ENCODE measurements at regions not wholly inside any gene's neighbourhood (a gene's known extent, or its start where the extent isn't known, plus 50 kb on each side); places are given as distances from the start of the nearest gene placed in this dataset.

DNA sequence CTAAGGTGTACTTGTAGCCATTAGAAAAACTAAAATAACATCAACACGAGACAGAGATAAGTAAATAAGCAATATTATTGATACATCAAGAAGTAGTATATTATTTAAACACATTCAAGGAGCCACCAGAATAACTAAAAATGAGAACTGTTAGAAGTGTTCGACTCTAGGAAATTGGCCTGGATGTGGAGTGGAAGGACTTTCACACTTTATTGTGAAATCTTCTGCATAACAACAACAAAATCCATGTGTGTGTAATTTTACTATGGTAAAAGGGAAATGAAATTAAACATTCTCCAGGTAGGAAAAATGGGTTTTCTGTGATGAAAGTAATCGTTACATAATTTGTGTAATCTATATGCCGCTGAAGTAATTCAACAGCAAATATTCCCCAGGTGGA lies 96.3 kb upstream of the RNF152 start:
- Histone ChIP-seq H3K4me3 (no peak overlapping the region), H3K36me3 (ENCODE audit: insufficient read depth, low read length) (no peaks in the 10 kb centered on the region), H3K27ac (no peak overlapping the region), H3K9me3 (ENCODE audit: low read depth, low read length) (no peaks in the 10 kb centered on the region), H3K9ac (ENCODE audit: insufficient read length) (no peak overlapping the region)
- DNase-seq (ENCODE audit: low read depth, low spot score), result no peak
- no peak for TF ChIP-seq EZH2 (IDR thresholded peaks at IDR 0.05)
- no peak for TF ChIP-seq POLR2AphosphoS5 (IDR thresholded peaks at IDR 0.05; ENCODE audit: borderline replicate concordance, low read depth, low read length)
- no peak for TF ChIP-seq FOXP2 (optimal IDR thresholded peaks at IDR 0.05; ENCODE audit: control extremely low read depth, extremely low read length, insufficient read depth)

GRCh38 chr18:61988100-61988499 lies 95.3 kb upstream of the RNF152 start:
- Histone ChIP-seq H3K36me3 (ENCODE audit: insufficient read depth, low read length) (no peaks in the 10 kb centered on the region), H3K27ac (no peak overlapping the region), H3K4me3 (no peak overlapping the region), H3K9me3 (ENCODE audit: low read depth, low read length) (no peaks in the 10 kb centered on the region), H3K9ac (ENCODE audit: insufficient read length) (no peak overlapping the region)
- TF ChIP-seq EZH2 (IDR thresholded peaks at IDR 0.05), result no peak
- no peak for TF ChIP-seq POLR2AphosphoS5 (IDR thresholded peaks at IDR 0.05; ENCODE audit: borderline replicate concordance, low read depth, low read length)
- TF ChIP-seq FOXP2 (optimal IDR thresholded peaks at IDR 0.05; ENCODE audit: control extremely low read depth, extremely low read length, insufficient read depth), result no peak
- DNase-seq (ENCODE audit: low read depth, low spot score), result no peak

- DNase-seq (ENCODE audit: low read depth, low spot score), result no peak
- TF ChIP-seq FOXP2 (optimal IDR thresholded peaks at IDR 0.05; ENCODE audit: control extremely low read depth, extremely low read length, insufficient read depth) (no peak), POLR2AphosphoS5 (IDR thresholded peaks at IDR 0.05; ENCODE audit: borderline replicate concordance, low read depth, low read length) (no peak), EZH2 (IDR thresholded peaks at IDR 0.05) (no peak)
- H3K36me3 ChIP-seq (ENCODE audit: insufficient read depth, low read length), result no peaks in the 10 kb centered on the region
- H3K9me3 ChIP-seq (ENCODE audit: low read depth, low read length), result no peaks in the 10 kb centered on the region
- no peak overlapping the region for H3K4me3 ChIP-seq
- H3K27ac ChIP-seq, result no peak overlapping the region
- H3K9ac ChIP-seq (ENCODE audit: insufficient read length), result no peak overlapping the region
Measured at GRCh38 chr18:61985681-61986080, 92.9 kb upstream of the RNF152 start.

GRCh38 chr18:61984349-61984748 lies 91.5 kb upstream of the RNF152 start:
- Histone ChIP-seq H3K4me3 (no peak overlapping the region), H3K9me3 (ENCODE audit: low read depth, low read length) (no peaks in the 10 kb centered on the region), H3K27ac (0 out of 2 replicates have a peak overlapping the region, but pooled peaks have one; percentile 36), H3K9ac (ENCODE audit: insufficient read length) (no peak overlapping the region), H3K36me3 (ENCODE audit: insufficient read depth, low read length) (no peaks in the 10 kb centered on the region)
- no peak for DNase-seq (ENCODE audit: low read depth, low spot score)
- no peak for TF ChIP-seq FOXP2 (optimal IDR thresholded peaks at IDR 0.05; ENCODE audit: control extremely low read depth, extremely low read length, insufficient read depth)
- TF ChIP-seq EZH2 (IDR thresholded peaks at IDR 0.05), result no peak
- TF ChIP-seq POLR2AphosphoS5 (IDR thresholded peaks at IDR 0.05; ENCODE audit: borderline replicate concordance, low read depth, low read length), result no peak

DNA sequence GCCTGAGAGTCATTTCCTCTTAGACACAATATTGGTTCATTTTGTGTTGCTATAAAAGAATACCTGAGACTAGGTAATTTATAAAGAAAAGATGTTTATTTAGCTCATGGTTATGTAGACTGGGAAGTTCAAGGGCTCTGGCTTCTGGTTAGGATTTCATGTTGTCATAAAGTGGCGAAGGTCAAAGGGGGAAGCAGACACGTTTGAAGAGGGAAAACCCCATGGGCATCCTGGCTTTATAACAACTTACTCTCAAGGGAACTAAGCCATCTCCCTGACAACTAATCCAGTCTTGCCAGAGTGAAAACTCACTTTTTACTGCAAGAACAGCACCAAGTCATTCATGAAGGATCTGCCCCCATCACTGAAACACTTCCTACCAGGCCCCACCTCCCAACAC lies 89.7 kb upstream of the RNF152 start:
- H3K9ac ChIP-seq (ENCODE audit: insufficient read length), result no peak overlapping the region
- no peak overlapping the region for H3K4me3 ChIP-seq
- H3K9me3 ChIP-seq (ENCODE audit: low read depth, low read length), result no peaks in the 10 kb centered on the region
- DNase-seq (ENCODE audit: low read depth, low spot score), result no peak
- H3K27ac ChIP-seq, result no peak overlapping the region
- H3K36me3 ChIP-seq (ENCODE audit: insufficient read depth, low read length), result no peaks in the 10 kb centered on the region
- TF ChIP-seq POLR2AphosphoS5 (IDR thresholded peaks at IDR 0.05; ENCODE audit: borderline replicate concordance, low read depth, low read length) (no peak), FOXP2 (optimal IDR thresholded peaks at IDR 0.05; ENCODE audit: control extremely low read depth, extremely low read length, insufficient read depth) (no peak), EZH2 (IDR thresholded peaks at IDR 0.05) (no peak)

- DNase-seq (ENCODE audit: low read depth, low spot score), result no peak
- no peak overlapping the region for H3K4me3 ChIP-seq
Measured at GRCh38 chr18:61980355-61980754, 87.5 kb upstream of the RNF152 start.

GRCh38 chr18:61975526-61976326 lies 82.9 kb upstream of the RNF152 start:
- Histone ChIP-seq H3K36me3 (ENCODE audit: insufficient read depth, low read length) (no peaks in the 10 kb centered on the region), H3K27ac (no peak overlapping the region), H3K9ac (ENCODE audit: insufficient read length) (no peak overlapping the region), H3K4me3 (no peak overlapping the region), H3K9me3 (ENCODE audit: low read depth, low read length) (no peaks in the 10 kb centered on the region)
- DNase-seq (ENCODE audit: low read depth, low spot score), result no peak
- TF ChIP-seq FOXP2 (optimal IDR thresholded peaks at IDR 0.05; ENCODE audit: control extremely low read depth, extremely low read length, insufficient read depth) (no peak), POLR2AphosphoS5 (IDR thresholded peaks at IDR 0.05; ENCODE audit: borderline replicate concordance, low read depth, low read length) (no peak), EZH2 (IDR thresholded peaks at IDR 0.05) (no peak)

More at GRCh38 chr18:61980355-61980754, 87.5 kb upstream of the RNF152 start:
- Histone ChIP-seq H3K9me3 (ENCODE audit: low read depth, low read length) (no peaks in the 10 kb centered on the region), H3K36me3 (ENCODE audit: insufficient read depth, low read length) (no peaks in the 10 kb centered on the region), H3K27ac (no peak overlapping the region), H3K9ac (ENCODE audit: insufficient read length) (no peak overlapping the region)
- no peak for TF ChIP-seq FOXP2 (optimal IDR thresholded peaks at IDR 0.05; ENCODE audit: control extremely low read depth, extremely low read length, insufficient read depth)
- no peak for TF ChIP-seq EZH2 (IDR thresholded peaks at IDR 0.05)
- TF ChIP-seq POLR2AphosphoS5 (IDR thresholded peaks at IDR 0.05; ENCODE audit: borderline replicate concordance, low read depth, low read length), result no peak

GRCh38 chr18:61973273-61974115 lies 80.7 kb upstream of the RNF152 start:
- Histone ChIP-seq H3K9ac (ENCODE audit: insufficient read length) (no peak overlapping the region), H3K9me3 (ENCODE audit: low read depth, low read length) (no peaks in the 10 kb centered on the region), H3K27ac (no peak overlapping the region), H3K4me3 (no peak overlapping the region), H3K36me3 (ENCODE audit: insufficient read depth, low read length) (no peaks in the 10 kb centered on the region)
- TF ChIP-seq EZH2 (IDR thresholded peaks at IDR 0.05) (no peak), FOXP2 (optimal IDR thresholded peaks at IDR 0.05; ENCODE audit: control extremely low read depth, extremely low read length, insufficient read depth) (no peak), POLR2AphosphoS5 (IDR thresholded peaks at IDR 0.05; ENCODE audit: borderline replicate concordance, low read depth, low read length) (no peak)
- DNase-seq (ENCODE audit: low read depth, low spot score), result no peak
